ENCODE measurements at regions not wholly inside any gene's neighbourhood (a gene's known extent, or its start where the extent isn't known, plus 50 kb on each side); places are given as distances from the start of the nearest gene placed in this dataset.

DNA sequence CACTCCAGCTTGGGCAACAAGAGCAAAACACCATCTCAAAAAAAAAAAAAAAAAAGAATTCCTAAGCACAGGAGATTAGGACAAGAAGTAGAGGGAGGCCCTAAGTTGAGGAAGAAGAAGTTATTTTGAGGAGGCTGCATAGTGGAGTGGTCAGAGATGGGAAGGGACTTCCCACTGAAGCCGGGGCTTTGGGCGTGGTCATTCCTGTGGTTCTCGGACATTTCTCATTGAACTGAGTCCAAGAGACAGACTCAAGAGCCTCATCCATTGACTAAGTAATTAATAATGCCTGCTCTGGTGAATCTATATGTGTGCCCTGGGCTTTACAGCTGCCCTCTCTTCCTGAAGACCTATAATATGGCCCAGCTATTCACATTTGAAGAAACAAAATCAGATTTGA lies 53.2 kb upstream of the FTH1 start:
- Mint-ChIP-seq H3K4me3 (no peak overlapping the region), H3K4me1 (ENCODE audit: low read depth) (peaks cover 20% of the 10 kb centered on the region), H3K27me3 (ENCODE audit: insufficient read depth) (peaks cover 7% of the 10 kb centered on the region), H3K27ac (no peak overlapping the region), H3K9me3 (peaks cover 12% of the 10 kb centered on the region), H3K36me3 (ENCODE audit: low read depth) (peaks cover 12% of the 10 kb centered on the region; the same call in 1 of the 2 replicates)
- TF ChIP-seq, protein P1, sequence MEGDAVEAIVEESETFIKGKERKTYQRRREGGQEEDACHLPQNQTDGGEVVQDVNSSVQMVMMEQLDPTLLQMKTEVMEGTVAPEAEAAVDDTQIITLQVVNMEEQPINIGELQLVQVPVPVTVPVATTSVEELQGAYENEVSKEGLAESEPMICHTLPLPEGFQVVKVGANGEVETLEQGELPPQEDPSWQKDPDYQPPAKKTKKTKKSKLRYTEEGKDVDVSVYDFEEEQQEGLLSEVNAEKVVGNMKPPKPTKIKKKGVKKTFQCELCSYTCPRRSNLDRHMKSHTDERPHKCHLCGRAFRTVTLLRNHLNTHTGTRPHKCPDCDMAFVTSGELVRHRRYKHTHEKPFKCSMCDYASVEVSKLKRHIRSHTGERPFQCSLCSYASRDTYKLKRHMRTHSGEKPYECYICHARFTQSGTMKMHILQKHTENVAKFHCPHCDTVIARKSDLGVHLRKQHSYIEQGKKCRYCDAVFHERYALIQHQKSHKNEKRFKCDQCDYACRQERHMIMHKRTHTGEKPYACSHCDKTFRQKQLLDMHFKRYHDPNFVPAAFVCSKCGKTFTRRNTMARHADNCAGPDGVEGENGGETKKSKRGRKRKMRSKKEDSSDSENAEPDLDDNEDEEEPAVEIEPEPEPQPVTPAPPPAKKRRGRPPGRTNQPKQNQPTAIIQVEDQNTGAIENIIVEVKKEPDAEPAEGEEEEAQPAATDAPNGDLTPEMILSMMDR (IDR thresholded peaks at IDR 0.05): no peak
- no peak for DNase-seq

- Mint-ChIP-seq H3K36me3 (ENCODE audit: low read depth) (peaks cover 12% of the 10 kb centered on the region; the same call in 1 of the 2 replicates), H3K4me1 (ENCODE audit: low read depth) (peaks cover 10% of the 10 kb centered on the region), H3K27ac (no peak overlapping the region), H3K27me3 (ENCODE audit: insufficient read depth) (peaks cover 5% of the 10 kb centered on the region), H3K4me3 (no peak overlapping the region), H3K9me3 (peaks cover 12% of the 10 kb centered on the region)
- TF ChIP-seq, protein P1 (IDR thresholded peaks at IDR 0.05): no peak
- DNase-seq: no peak
These were observed 51.7 kb upstream of the FTH1 start for GRCh38 chr11:62018981-62019664.

GRCh38 chr11:62017878-62018655 lies 50.6 kb upstream of the FTH1 start:
- peaks cover 5% of the 10 kb centered on the region for H3K27me3 Mint-ChIP-seq (ENCODE audit: insufficient read depth)

More at GRCh38 chr11:62017878-62018655, 50.6 kb upstream of the FTH1 start:
- TF ChIP-seq, protein P1 (IDR thresholded peaks at IDR 0.05): no peak
- no peak for DNase-seq
- peaks cover 12% of the 10 kb centered on the region for H3K9me3 Mint-ChIP-seq
- H3K36me3 Mint-ChIP-seq (ENCODE audit: low read depth): peaks cover 12% of the 10 kb centered on the region; the same call in 1 of the 2 replicates
- no peak overlapping the region for H3K4me3 Mint-ChIP-seq
- peaks cover 21% of the 10 kb centered on the region for H3K4me1 Mint-ChIP-seq (ENCODE audit: low read depth)
- no peak overlapping the region for H3K27ac Mint-ChIP-seq

Measured in HFFc6 (cell line).